SK-N-MC (cell line): ENCODE measurements at regions not wholly inside any gene's neighbourhood (a gene's known extent, or its start where the extent isn't known, plus 50 kb on each side); places are given as distances from the start of the nearest gene placed in this dataset.
"Not testable (repeated sequence)": the region's sequence is repeated elsewhere in the genome, so short reads cannot be mapped to it uniquely, and the experiment has no call there.

ENCODE experiments used
- DNase-seq: peaks from one replicate; pipeline ENCODE4 v3.0.0-alpha.2; 2011; ENCODE audit warnings: low read depth, low spot score
- H3K27ac ChIP-seq: fragments of 200-600 bp; sonication (generic); 2 replicates; pipeline ENCODE4 v1.5.1; 2016; ENCODE audit warnings: mixed run types
- H3K36me3 ChIP-seq: fragments of 200-600 bp; sonication (generic); 2 replicates; pipeline ENCODE4 v1.6.1; 2017; ENCODE audit warnings: antibody characterized with exemption, low read length, mixed read lengths; ENCODE audit not compliant: insufficient read depth
- H3K4me3 ChIP-seq: fragments of 200-600 bp; sonication (generic); 2 replicates; pipeline ENCODE4 v1.5.1; 2016
- H3K9ac ChIP-seq: fragments of 200-600 bp; sonication (generic); 2 replicates; pipeline ENCODE4 v1.8.0; 2017; ENCODE audit warnings: mixed run types, mixed read lengths; ENCODE audit not compliant: insufficient read length
- H3K9me3 ChIP-seq: fragments of 200-600 bp; sonication (generic); 2 replicates; pipeline ENCODE4 v1.6.1; 2017; ENCODE audit warnings: low read depth, mild to moderate bottlenecking, antibody characterized with exemption, low read length, moderate library complexity, mixed read lengths
- EZH2 ChIP-seq: fragments of 200-600 bp; sonication (generic); IDR thresholded peaks from one replicate; pipeline ENCODE4 v1.6.1; 2017; ENCODE audit warnings: antibody characterized with exemption
- FOXP2 ChIP-seq: optimal IDR thresholded peaks from 2 replicates; pipeline ENCODE3; 2011; ENCODE audit warnings: mild to moderate bottlenecking, moderate library complexity; ENCODE audit not compliant: insufficient read depth; ENCODE audit errors: extremely low read length, control extremely low read depth
- POLR2AphosphoS5 ChIP-seq: IDR thresholded peaks from 2 replicates; pipeline ENCODE4 v1.6.1; 2012; ENCODE audit warnings: mild to moderate bottlenecking, low read depth, low read length, borderline replicate concordance

DNA sequence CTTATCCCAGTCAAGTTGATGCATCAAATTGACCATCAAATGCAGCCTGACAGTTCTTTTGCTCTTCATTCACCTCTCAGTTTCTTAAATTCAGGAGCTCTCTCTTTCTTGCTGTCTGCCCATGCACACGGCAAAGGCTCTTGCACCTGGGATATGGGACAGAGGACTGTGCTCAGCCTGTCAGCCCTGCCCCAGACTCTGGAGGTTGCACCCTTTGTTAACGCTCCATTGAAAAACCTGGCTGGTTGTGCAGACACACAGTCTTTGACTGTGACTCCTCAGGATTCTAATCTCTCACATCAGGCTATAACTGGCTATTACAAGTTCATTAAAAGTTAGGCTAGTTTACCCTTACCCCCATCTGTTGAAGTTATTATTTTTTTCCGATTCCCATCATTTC is 1032.5 kb downstream of the SOCS6 start:
- no peak for DNase-seq
- TF ChIP-seq EZH2, result no peak
- no peak for TF ChIP-seq POLR2AphosphoS5
- no peak for TF ChIP-seq FOXP2
- Histone ChIP-seq H3K4me3 (no peak overlapping the region), H3K36me3 (no peaks in the 10 kb centered on the region), H3K27ac (no peak overlapping the region), H3K9me3 (no peaks in the 10 kb centered on the region), H3K9ac (no peak overlapping the region)

DNA sequence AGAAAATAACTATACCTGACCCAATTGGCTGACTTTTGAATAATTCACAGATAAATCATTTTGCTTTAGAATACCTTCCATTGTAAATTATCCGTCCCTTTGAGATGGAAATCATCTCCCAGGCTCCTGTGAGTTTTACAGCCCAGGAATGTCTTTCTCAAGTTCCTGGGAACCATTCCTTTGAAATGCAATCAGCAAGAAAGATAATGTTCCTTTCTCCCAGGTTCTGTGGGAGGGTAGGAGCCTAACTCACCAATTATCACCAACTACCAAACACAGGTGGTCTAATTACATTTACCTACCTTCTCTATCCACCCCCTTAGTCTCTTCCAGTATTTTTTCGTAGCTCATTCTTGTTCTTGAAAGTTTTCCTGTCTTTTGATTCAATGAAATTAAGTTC is 1016.0 kb downstream of the SOCS6 start:
- TF ChIP-seq POLR2AphosphoS5, result no peak
- no peak for TF ChIP-seq FOXP2
- TF ChIP-seq EZH2, result no peak
- H3K9ac ChIP-seq, result no peak overlapping the region

DNA sequence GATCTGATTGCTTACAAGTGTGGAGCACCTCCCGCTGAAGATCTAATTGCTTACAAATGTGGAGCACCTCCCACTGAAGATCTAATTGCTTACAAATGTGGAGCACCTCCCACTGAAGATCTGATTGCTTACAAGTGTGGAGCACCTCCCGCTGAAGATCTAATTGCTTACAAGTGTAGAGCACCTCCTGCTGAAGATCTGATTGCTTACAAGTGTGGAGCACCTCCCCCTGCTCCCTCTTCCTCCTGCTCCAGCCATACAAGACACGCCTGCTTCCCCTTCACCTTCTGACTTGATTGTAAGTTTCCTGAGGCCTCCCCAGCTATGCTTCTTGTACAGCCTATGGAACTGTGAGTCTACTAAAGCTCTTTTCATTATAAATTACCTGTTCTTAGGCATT is 1014.9 kb downstream of the SOCS6 start:
- H3K9ac ChIP-seq, H3K4me3 ChIP-seq, DNase-seq, H3K36me3 ChIP-seq, H3K9me3 ChIP-seq, H3K27ac ChIP-seq: not testable (repeated sequence)

More for the DNA sequence above, 1016.0 kb downstream of the SOCS6 start:
- H3K27ac ChIP-seq, result no peak overlapping the region
- no peaks in the 10 kb centered on the region for H3K36me3 ChIP-seq
- H3K9me3 ChIP-seq, result no peaks in the 10 kb centered on the region
- no peak for DNase-seq
- no peak overlapping the region for H3K4me3 ChIP-seq

DNA sequence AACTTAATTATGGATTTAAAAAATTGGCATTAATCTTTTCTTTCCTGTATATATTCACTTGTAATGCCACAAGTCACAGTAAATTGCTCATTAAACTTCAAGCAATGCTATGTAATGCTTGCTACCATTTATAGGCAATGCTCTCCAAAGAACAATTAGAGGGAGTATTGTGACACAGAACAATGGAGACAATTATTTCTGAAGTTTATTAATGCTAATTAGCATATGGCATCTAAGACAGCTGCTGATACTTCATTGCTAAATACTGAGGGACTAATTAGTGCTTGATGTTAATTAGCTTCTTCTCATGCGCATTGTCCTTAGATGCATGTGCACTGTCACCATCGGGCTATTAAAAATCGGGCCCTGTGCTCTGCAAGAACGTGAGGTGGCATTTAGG is 1012.8 kb downstream of the SOCS6 start:
- Histone ChIP-seq H3K4me3 (no peak overlapping the region), H3K27ac (no peak overlapping the region), H3K9me3 (no peaks in the 10 kb centered on the region), H3K36me3 (no peaks in the 10 kb centered on the region), H3K9ac (no peak overlapping the region)
- TF ChIP-seq FOXP2, result no peak
- no peak for TF ChIP-seq EZH2
- TF ChIP-seq POLR2AphosphoS5, result no peak
- DNase-seq, result no peak

DNA sequence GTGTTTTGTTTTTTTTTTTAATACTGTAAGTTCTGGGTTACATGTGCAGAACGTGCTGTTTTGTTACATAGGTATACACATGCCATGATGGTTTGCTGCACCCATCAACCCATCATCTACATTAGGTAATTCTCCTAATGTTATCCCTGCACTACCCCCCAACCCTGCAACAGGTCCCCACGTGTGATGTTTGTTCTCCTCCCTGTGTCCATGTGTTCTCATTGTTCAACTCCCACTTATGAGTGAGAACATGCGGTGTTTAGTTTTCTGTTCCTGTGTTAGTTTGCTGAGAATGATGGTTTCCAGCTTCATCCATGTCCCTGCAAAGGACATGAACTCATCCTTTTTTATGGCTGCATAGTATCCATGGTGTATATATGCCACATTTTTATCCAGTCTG is 1005.4 kb downstream of the SOCS6 start:
- H3K9ac ChIP-seq, H3K9me3 ChIP-seq, H3K36me3 ChIP-seq, H3K27ac ChIP-seq, H3K4me3 ChIP-seq, DNase-seq: not testable (repeated sequence)

DNA sequence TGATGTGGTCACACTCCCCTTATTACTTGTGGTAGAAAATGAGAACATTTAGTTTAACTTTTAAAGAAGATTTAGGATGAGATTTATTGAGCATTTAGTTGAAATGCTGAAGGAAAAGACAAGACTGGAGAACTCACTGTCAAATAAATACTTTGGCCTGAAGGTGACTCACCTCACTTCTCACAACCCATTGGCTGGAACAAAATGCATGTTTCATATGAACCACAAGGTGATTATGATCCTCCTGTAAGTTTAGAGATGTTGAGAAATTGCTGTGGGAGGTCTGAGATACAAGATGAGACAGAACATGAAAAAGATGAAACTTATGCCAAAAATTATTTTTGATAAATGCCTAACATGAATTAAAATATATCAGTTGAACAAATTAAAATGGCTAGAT is 1004.5 kb downstream of the SOCS6 start:
- H3K9me3 ChIP-seq, result no peaks in the 10 kb centered on the region
- TF ChIP-seq FOXP2 (no peak), POLR2AphosphoS5 (no peak), EZH2 (no peak)
- no peaks in the 10 kb centered on the region for H3K36me3 ChIP-seq
- H3K4me3 ChIP-seq, result no peak overlapping the region
- DNase-seq, result no peak
- no peak overlapping the region for H3K27ac ChIP-seq
- no peak overlapping the region for H3K9ac ChIP-seq

DNA sequence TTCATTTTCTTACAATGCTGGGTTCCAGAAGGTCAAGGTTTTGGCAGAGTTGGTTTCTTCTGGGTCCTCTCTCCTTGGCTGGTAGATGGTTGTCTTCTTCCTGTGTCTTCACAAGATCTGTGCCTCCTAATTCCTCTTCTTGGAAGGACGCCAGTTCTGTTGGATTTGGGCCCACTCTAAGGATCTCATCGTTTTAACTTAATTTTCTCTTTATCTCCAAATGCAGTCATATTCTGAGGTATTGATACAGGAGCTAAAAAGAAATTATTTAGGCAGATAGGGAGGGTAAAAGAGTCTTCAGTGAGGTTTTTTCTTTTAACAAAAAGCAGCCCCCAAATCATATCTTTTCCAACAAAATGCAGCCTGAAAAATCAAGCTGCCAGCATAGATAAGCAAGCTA is 998.4 kb downstream of the SOCS6 start:
- Histone ChIP-seq H3K27ac (no peak overlapping the region), H3K4me3 (no peak overlapping the region), H3K9me3 (no peaks in the 10 kb centered on the region), H3K9ac (no peak overlapping the region), H3K36me3 (no peaks in the 10 kb centered on the region)
- DNase-seq, result no peak
- TF ChIP-seq POLR2AphosphoS5, result no peak
- no peak for TF ChIP-seq FOXP2
- TF ChIP-seq EZH2, result no peak

DNA sequence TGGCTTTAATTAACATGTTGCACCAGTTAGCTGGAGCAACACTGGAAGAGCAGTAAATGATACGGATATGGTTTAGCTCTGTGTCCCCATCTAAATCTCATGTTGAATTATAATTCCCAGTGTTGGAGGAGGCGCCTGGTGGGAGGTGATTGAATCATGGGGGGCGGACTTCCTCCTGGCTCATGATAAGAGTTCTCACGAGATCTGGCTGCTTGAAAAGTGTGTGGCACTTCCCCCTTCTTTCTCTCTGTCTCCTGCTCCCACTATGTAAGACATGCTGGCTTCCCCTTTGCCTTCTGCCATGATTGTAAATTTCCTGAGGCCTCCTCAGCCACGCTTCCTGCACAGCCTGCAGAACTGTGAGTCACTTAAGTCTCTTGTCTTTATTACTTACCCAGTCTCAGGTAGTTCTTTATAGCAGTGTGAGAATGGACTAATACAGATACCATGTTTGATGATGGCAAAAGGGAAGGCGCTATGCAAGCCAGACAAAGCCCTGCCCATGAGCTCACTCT is 963.6 kb downstream of the SOCS6 start:
- Histone ChIP-seq H3K9me3 (no peaks in the 10 kb centered on the region), H3K36me3 (no peaks in the 10 kb centered on the region), H3K9ac (no peak overlapping the region), H3K4me3 (no peak overlapping the region), H3K27ac (no peak overlapping the region)
- DNase-seq, result no peak
- no peak for TF ChIP-seq POLR2AphosphoS5
- TF ChIP-seq FOXP2, result no peak
- no peak for TF ChIP-seq EZH2

DNA sequence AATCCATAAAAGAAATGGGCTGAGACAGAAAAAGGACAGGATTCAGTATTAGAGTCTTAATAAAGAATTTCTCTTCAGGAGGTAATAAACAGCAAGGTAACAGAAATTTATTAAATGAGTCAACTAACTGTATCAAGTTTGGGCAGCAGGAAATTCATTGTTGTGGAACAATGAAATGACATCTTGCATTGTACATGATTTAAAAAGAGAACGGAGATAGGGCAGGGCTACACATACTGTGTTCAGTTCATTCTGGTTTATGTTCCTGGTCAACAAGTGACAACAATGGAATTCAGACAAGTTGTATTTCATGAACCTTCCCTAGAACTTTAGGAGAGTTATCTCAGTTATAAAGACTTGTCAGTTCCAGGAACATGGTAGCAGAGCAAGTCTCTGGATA is 961.3 kb downstream of the SOCS6 start:
- TF ChIP-seq EZH2 (no peak), POLR2AphosphoS5 (no peak), FOXP2 (no peak)
- Histone ChIP-seq H3K9me3 (no peaks in the 10 kb centered on the region), H3K9ac (no peak overlapping the region), H3K36me3 (no peaks in the 10 kb centered on the region), H3K4me3 (no peak overlapping the region), H3K27ac (no peak overlapping the region)
- no peak for DNase-seq
